Cardiac muscle cell (in vitro differentiated cells and primary cell): ENCODE measurements at regions not wholly inside any gene's neighbourhood (a gene's known extent, or its start where the extent isn't known, plus 50 kb on each side); places are given as distances from the start of the nearest gene placed in this dataset.
"Not testable (repeated sequence)": the region's sequence is repeated elsewhere in the genome, so short reads cannot be mapped to it uniquely, and the experiment has no call there.

ENCODE experiments used
- DNase-seq, 2 donors: peaks; one replicate each; pipeline versions ENCODE4 v3.0.0 to v3.0.0-alpha.2; 2010 to 2017; ENCODE audit warnings: low read depth in 1 of 2, low spot score in 1 of 2
- H3K27ac ChIP-seq: fragments of 200-600 bp; sonication (generic); 2 replicates; pipeline ENCODE4 v1.5.1; 2016
- H3K27me3 ChIP-seq: fragments of 200-600 bp; sonication (generic); 2 replicates; pipeline ENCODE4 v1.6.0; 2016; ENCODE audit warnings: control low read depth
- H3K36me3 ChIP-seq: fragments of 200-600 bp; sonication (generic); 2 replicates; pipeline ENCODE4 v1.5.1; 2016; ENCODE audit warnings: control low read depth
- H3K4me1 ChIP-seq: fragments of 200-600 bp; sonication (generic); 2 replicates; pipeline ENCODE4 v1.8.1; 2017; ENCODE audit warnings: low read depth, mild to moderate bottlenecking, mixed run types
- H3K4me3 ChIP-seq: fragments of 200-600 bp; sonication (generic); 2 replicates; pipeline ENCODE4 v1.5.1; 2016; ENCODE audit warnings: mild to moderate bottlenecking
- H3K9me3 ChIP-seq: fragments of 200-600 bp; sonication (generic); 2 replicates; pipeline ENCODE4 v1.5.1; 2017; ENCODE audit warnings: low read depth, mild to moderate bottlenecking, control low read depth
- TF ChIP-seq, protein P1 (sequence below): IDR thresholded peaks from 2 replicates; pipeline ENCODE4 v1.5.1; 2012; ENCODE audit warnings: low read depth, mild to moderate bottlenecking, low read length

DNA sequence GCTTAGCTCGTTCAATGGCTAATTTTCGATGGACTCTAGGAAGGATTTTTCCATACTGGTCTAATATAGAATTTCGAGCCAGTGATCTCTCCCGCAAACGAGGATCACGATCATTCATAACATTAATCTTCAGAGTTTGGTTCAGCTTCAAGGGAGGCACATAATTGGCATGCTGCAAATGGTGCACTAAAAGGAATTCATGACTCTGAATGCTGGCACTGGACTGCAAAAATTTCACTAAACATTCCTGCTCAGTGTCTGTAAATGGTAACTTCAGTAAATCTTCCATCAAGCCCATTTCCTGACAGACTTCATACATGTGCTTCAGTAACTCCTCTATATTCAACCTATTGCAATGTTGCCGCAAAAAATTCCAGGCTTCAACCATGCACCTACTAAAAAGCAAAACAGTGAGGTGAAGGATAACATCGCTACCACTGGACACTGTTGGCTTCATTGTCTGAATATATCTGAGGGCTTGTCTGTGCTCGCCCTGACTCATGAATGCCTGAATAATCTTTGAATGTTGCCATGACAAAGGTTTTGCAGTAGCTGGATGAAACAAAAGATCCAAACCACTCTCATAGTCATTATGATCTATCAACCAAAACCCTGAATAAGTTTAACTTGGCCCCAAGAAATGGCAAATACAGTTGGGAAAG is 88.7 kb downstream of the TBR1 start:
- H3K36me3 ChIP-seq, DNase-seq, H3K4me3 ChIP-seq, H3K9me3 ChIP-seq, H3K27ac ChIP-seq, H3K4me1 ChIP-seq, H3K27me3 ChIP-seq: not testable (repeated sequence)

DNA sequence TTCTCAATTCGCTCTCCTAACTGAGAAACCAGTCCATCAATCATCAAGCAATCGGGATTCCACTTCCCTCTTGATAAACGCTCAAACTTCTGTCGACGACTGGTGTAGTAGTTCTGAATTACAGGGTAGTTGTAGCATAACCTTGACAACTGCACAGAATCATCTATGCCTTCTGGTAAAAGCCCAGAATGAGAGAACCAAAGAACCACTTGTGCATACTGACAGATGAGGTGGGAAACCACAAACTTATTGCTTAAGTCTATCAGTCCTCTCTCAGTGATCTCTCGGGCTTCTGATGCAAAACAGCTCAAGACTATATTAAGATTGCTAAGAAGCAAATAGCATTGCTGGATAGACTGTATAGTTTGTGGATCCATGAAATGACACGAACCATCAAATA is 89.4 kb downstream of the TBR1 start:
- not testable (repeated sequence) for H3K36me3 ChIP-seq, H3K27ac ChIP-seq, H3K4me1 ChIP-seq, H3K9me3 ChIP-seq, H3K27me3 ChIP-seq, H3K4me3 ChIP-seq, DNase-seq

DNA sequence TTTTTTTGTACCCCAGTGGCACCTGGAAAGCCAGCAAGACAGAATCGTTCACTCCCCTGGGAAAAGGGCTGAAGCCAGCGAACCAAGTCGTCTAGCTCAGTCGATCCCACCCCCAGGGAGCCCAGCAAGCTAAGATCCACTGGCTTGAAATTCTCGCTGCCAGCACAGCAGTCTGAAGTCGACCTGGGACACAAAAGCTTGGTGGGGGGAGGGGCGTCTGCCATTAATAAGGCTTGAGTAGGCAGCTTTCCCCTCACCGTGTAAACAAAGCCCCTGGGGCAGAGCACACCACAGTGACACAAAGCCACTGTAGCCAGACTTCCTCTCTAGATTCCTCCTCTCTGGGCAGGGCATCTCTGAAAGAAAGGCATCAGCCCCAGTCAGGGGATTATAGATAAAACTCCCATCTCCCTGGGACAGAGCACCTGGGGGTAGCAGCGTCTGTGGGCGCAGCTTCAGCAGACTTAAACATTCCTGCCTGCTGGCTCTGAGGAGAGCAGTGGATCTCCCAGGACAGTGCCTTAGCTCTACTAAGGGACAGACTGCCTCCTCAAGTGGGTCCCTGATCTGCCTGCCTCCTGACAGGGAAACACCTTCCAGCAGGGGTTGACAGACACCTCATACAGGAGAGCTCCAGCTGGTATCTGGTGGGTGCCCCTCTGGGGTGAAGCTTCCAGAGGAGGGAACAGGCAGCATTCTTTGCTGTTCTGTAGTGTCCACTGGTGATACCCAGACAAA is 97.4 kb downstream of the TBR1 start:
- not testable (repeated sequence) for H3K36me3 ChIP-seq, H3K4me1 ChIP-seq, H3K27me3 ChIP-seq, DNase-seq, H3K27ac ChIP-seq, H3K9me3 ChIP-seq, H3K4me3 ChIP-seq

GRCh38 chr2:161522796-161523195 is 101.4 kb upstream of the SLC4A10 start:
- no peak overlapping the region for H3K27ac ChIP-seq
- no peaks in the 10 kb centered on the region for H3K9me3 ChIP-seq
- H3K4me3 ChIP-seq = no peak overlapping the region
- no peaks in the 10 kb centered on the region for H3K36me3 ChIP-seq
- no peaks in the 10 kb centered on the region for H3K4me1 ChIP-seq
- no peaks in the 10 kb centered on the region for H3K27me3 ChIP-seq
- TF ChIP-seq, protein P1, sequence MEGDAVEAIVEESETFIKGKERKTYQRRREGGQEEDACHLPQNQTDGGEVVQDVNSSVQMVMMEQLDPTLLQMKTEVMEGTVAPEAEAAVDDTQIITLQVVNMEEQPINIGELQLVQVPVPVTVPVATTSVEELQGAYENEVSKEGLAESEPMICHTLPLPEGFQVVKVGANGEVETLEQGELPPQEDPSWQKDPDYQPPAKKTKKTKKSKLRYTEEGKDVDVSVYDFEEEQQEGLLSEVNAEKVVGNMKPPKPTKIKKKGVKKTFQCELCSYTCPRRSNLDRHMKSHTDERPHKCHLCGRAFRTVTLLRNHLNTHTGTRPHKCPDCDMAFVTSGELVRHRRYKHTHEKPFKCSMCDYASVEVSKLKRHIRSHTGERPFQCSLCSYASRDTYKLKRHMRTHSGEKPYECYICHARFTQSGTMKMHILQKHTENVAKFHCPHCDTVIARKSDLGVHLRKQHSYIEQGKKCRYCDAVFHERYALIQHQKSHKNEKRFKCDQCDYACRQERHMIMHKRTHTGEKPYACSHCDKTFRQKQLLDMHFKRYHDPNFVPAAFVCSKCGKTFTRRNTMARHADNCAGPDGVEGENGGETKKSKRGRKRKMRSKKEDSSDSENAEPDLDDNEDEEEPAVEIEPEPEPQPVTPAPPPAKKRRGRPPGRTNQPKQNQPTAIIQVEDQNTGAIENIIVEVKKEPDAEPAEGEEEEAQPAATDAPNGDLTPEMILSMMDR = no peak
- DNase-seq = no peak

- DNase-seq = no peak
- Histone ChIP-seq H3K27ac (no peak overlapping the region), H3K4me1 (no peaks in the 10 kb centered on the region)
Observed at GRCh38 chr2:161533218-161533617, 91.0 kb upstream of the SLC4A10 start.

GRCh38 chr2:161546635-161547034 is 77.6 kb upstream of the SLC4A10 start:
- Histone ChIP-seq H3K4me1 (no peaks in the 10 kb centered on the region), H3K4me3 (no peak overlapping the region), H3K27ac (no peak overlapping the region), H3K9me3 (no peaks in the 10 kb centered on the region), H3K36me3 (no peaks in the 10 kb centered on the region), H3K27me3 (no peaks in the 10 kb centered on the region)
- DNase-seq = no peak
- TF ChIP-seq, protein P1 = no peak

More at GRCh38 chr2:161533218-161533617, 91.0 kb upstream of the SLC4A10 start:
- TF ChIP-seq, protein P1 = no peak
- Histone ChIP-seq H3K27me3 (no peaks in the 10 kb centered on the region), H3K4me3 (no peak overlapping the region), H3K9me3 (no peaks in the 10 kb centered on the region), H3K36me3 (no peaks in the 10 kb centered on the region)

DNA sequence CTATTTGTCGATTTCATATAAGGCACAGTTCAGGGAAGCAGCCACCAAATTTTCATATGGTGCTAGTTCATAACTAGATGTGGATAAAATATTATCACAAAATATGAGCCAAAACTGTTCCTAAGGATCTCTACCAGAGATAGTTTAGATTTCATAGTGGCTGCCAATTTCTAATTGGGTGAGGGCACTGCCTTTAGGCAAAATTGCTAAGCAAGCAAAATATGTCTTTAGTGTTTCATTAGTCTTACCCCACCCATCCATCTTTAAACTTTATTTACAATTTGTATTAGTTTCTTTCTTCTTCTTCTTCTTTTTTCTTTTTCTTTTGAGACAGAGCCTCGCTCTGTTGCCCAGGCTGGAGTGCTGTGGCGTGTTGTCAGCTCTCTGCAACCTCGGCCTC is 77.1 kb upstream of the SLC4A10 start:
- H3K4me3 ChIP-seq = no peak overlapping the region
- no peaks in the 10 kb centered on the region for H3K27me3 ChIP-seq
- no peaks in the 10 kb centered on the region for H3K9me3 ChIP-seq
- H3K36me3 ChIP-seq = no peaks in the 10 kb centered on the region
- DNase-seq = no peak
- TF ChIP-seq, protein P1 = no peak
- no peak overlapping the region for H3K27ac ChIP-seq
- H3K4me1 ChIP-seq = no peaks in the 10 kb centered on the region
